H9 (cell line): ENCODE measurements at regions not wholly inside any gene's neighbourhood (a gene's known extent, or its start where the extent isn't known, plus 50 kb on each side); places are given as distances from the start of the nearest gene placed in this dataset.

Experiments
- DNase-seq: peaks from one replicate; pipeline ENCODE4 v3.0.0-alpha.2; 2017
- H2AFZ ChIP-seq: one replicate; pipeline ENCODE4 v1.6.1; 2013; ENCODE audit warnings: mild to moderate bottlenecking, low read length, control low read depth, moderate library complexity
- H2AK5ac ChIP-seq: 2 replicates; pipeline ENCODE4 v1.6.1; 2013; ENCODE audit warnings: low read length, control low read depth, mixed read lengths; ENCODE audit not compliant: insufficient read length
- H2BK120ac ChIP-seq: one replicate; pipeline ENCODE4 v1.6.1; 2013; ENCODE audit warnings: low read depth, mild to moderate bottlenecking, low read length, control low read depth, inconsistent platforms; ENCODE audit not compliant: poor library complexity, severe bottlenecking
- H2BK12ac ChIP-seq: 2 replicates; pipeline ENCODE4 v1.6.1; 2013; ENCODE audit warnings: low read length, control low read depth, mixed read lengths, low read depth; ENCODE audit not compliant: insufficient read length
- H2BK15ac ChIP-seq: 2 replicates; pipeline ENCODE4 v1.6.1; 2013; ENCODE audit warnings: low read depth, low read length, control low read depth
- H2BK20ac ChIP-seq: one replicate; pipeline ENCODE4 v1.6.1; 2013; ENCODE audit warnings: low read depth, mild to moderate bottlenecking, low read length, control low read depth, inconsistent platforms; ENCODE audit not compliant: poor library complexity, severe bottlenecking
- H2BK5ac ChIP-seq: 2 replicates; pipeline ENCODE4 v1.6.1; 2013; ENCODE audit warnings: low read length, control low read depth, mixed read lengths; ENCODE audit not compliant: insufficient read length
- H3K14ac ChIP-seq: 2 replicates; pipeline ENCODE4 v1.6.1; 2013; ENCODE audit warnings: low read length, control low read depth; ENCODE audit not compliant: insufficient read depth
- H3K18ac ChIP-seq: 2 replicates; pipeline ENCODE4 v1.6.1; 2013; ENCODE audit warnings: low read depth, mild to moderate bottlenecking, mixed read lengths, low read length, control low read depth; ENCODE audit not compliant: insufficient read length
- H3K23ac ChIP-seq: 2 replicates; pipeline ENCODE4 v1.6.1; 2013; ENCODE audit warnings: low read length, control low read depth, mixed read lengths, low read depth; ENCODE audit not compliant: insufficient read length
- H3K23me2 ChIP-seq: 2 replicates; pipeline ENCODE4 v1.6.1; 2013; ENCODE audit warnings: low read depth, mild to moderate bottlenecking, mixed read lengths, low read length, control low read depth; ENCODE audit not compliant: insufficient read length, poor library complexity, severe bottlenecking
- H3K27ac ChIP-seq: 2 replicates; pipeline ENCODE4 v1.5.1; 2013; ENCODE audit warnings: low read length, control low read depth, mixed read lengths, low read depth; ENCODE audit not compliant: insufficient read length
- H3K27me3 ChIP-seq: 2 replicates; pipeline ENCODE4 v1.6.1; 2013; ENCODE audit warnings: low read length, control low read depth, inconsistent platforms; ENCODE audit not compliant: insufficient read depth
- H3K4ac ChIP-seq: 2 replicates; pipeline ENCODE4 v1.6.1; 2013; ENCODE audit warnings: low read depth, mild to moderate bottlenecking, control low read depth, inconsistent platforms, low read length, moderate library complexity
- H3K4me1 ChIP-seq: 2 replicates; pipeline ENCODE4 v1.6.1; 2013; ENCODE audit warnings: low read length, control low read depth, inconsistent platforms; ENCODE audit not compliant: insufficient read depth
- H3K4me2 ChIP-seq: 2 replicates; pipeline ENCODE4 v1.6.1; 2013; ENCODE audit warnings: low read length, control low read depth, mixed read lengths; ENCODE audit not compliant: insufficient read length, insufficient read depth
- H3K56ac ChIP-seq: 2 replicates; pipeline ENCODE4 v1.6.1; 2013; ENCODE audit warnings: low read depth, mild to moderate bottlenecking, mixed read lengths, low read length, control low read depth; ENCODE audit not compliant: insufficient read length
- H3K79me1 ChIP-seq: 2 replicates; pipeline ENCODE4 v1.6.1; 2013; ENCODE audit warnings: low read depth, mild to moderate bottlenecking, moderate library complexity, low read length, control low read depth, inconsistent platforms; ENCODE audit not compliant: insufficient read depth, poor library complexity, severe bottlenecking
- H3K79me2 ChIP-seq: 2 replicates; pipeline ENCODE4 v1.6.1; 2013; ENCODE audit warnings: low read length, control low read depth, inconsistent platforms; ENCODE audit not compliant: insufficient read depth
- H3K9ac ChIP-seq: 2 replicates; pipeline ENCODE4 v1.6.1; 2013; ENCODE audit warnings: low read length, control low read depth, mixed read lengths; ENCODE audit not compliant: insufficient read length; ENCODE audit errors: extremely low read depth
- H3K9me3 ChIP-seq: one replicate; pipeline ENCODE4 v1.6.1; 2013; ENCODE audit warnings: low read depth, low read length, inconsistent platforms; ENCODE audit not compliant: control insufficient read depth
- H3T11ph ChIP-seq: one replicate; pipeline ENCODE4 v1.6.1; 2013; ENCODE audit warnings: mild to moderate bottlenecking, low read length, control low read depth, inconsistent platforms
- H4K20me1 ChIP-seq: one replicate; pipeline ENCODE4 v1.6.1; 2013; ENCODE audit not compliant: control insufficient read depth, insufficient read length, insufficient read depth
- H4K5ac ChIP-seq: 2 replicates; pipeline ENCODE4 v1.6.1; 2013; ENCODE audit warnings: low read depth, mild to moderate bottlenecking, mixed read lengths, low read length, control low read depth; ENCODE audit not compliant: insufficient read length
- H4K8ac ChIP-seq: replicated peaks from 2 replicates; pipeline ENCODE4 v1.6.1; 2013; ENCODE audit warnings: low read length, control low read depth, mixed read lengths, low read depth; ENCODE audit not compliant: insufficient read length
- H4K91ac ChIP-seq: 2 replicates; pipeline ENCODE4 v1.6.1; 2013; ENCODE audit warnings: low read depth, mild to moderate bottlenecking, moderate library complexity, mixed read lengths, low read length, control low read depth; ENCODE audit not compliant: insufficient read length
- H3K27ac Mint-ChIP-seq, 3 experiments: 2 replicates in 2 of 3; 3 replicates in 1 of 3; pipeline ENCODE4 v1.8.0; 2020 to 2021; ENCODE audit warnings: mixed read lengths in 3 of 3, mild to moderate bottlenecking in 1 of 3, moderate library complexity in 1 of 3
- H3K27me3 Mint-ChIP-seq: 2 replicates; pipeline ENCODE4 v1.8.0; 2021; ENCODE audit warnings: low read depth, mild to moderate bottlenecking, moderate library complexity, mixed read lengths
- H3K36me3 Mint-ChIP-seq, 3 experiments: 2 replicates in 2 of 3; 3 replicates in 1 of 3; pipeline ENCODE4 v1.8.0; 2020 to 2021; ENCODE audit warnings: low read depth in 3 of 3, mixed read lengths in 3 of 3; ENCODE audit not compliant: insufficient read depth in 1 of 3
- H3K4me1 Mint-ChIP-seq, 2 experiments: 2 replicates each; pipeline ENCODE4 v1.8.0; 2020; ENCODE audit warnings: mixed read lengths in 2 of 2
- H3K4me3 Mint-ChIP-seq, 2 experiments: 2 replicates in 1 of 2; 3 replicates in 1 of 2; pipeline ENCODE4 v1.8.0; 2020 to 2021; ENCODE audit warnings: mild to moderate bottlenecking in 2 of 2, mixed read lengths in 2 of 2, moderate library complexity in 1 of 2
- H3K9me3 Mint-ChIP-seq, 2 experiments: 2 replicates in 1 of 2; 3 replicates in 1 of 2; pipeline ENCODE4 v1.8.0; 2020; ENCODE audit warnings: mild to moderate bottlenecking in 2 of 2, mixed read lengths in 2 of 2, moderate library complexity in 1 of 2
- WGBS: extraction: QIAGEN DNeasy Blood & Tissue Kit; methylation state at CpG from one replicate; pipeline ENCODE4 v1.1.7; 2013; ENCODE audit warnings: missing lambda C conversion rate, low lambda C conversion rate, mixed read lengths; ENCODE audit not compliant: insufficient read length; ENCODE audit errors: extremely low coverage; 5-methylcytosine and 5-hydroxymethylcytosine counted together
- TF ChIP-seq, protein P1 (sequence below): fragments of 200-600 bp; sonication (generic); conservative IDR thresholded peaks from 3 replicates; pipeline ENCODE4 v1.8.0; 2021; ENCODE audit warnings: antibody characterized with exemption, mild to moderate bottlenecking

DNA sequence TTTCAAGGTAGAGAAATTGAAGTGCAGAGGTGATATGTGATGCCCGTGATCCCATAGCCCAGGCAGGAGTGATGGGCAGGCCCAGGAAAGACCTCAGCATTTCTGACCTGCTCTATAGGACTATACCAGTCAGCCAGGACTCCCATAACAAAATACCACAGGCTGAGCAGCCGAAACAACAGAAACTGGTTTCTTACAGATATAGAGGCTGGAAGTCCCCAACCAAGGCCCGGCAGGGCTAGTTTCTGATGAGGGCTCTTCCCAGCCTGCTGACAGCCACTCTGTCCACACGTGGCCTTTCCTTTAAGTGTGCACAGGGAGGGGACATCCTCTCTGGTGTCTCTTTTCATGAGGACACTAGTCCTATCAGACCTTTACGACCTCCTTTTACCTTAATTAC is 104.2 kb upstream of the AGAP1 start:
- H3K36me3 Mint-ChIP-seq = no peaks in the 10 kb centered on the region; a peak in 1 of 7 replicates

More for the DNA sequence above, 104.2 kb upstream of the AGAP1 start:
- Mint-ChIP-seq H3K4me3 (no peak overlapping the region), H3K9me3 (peaks cover 0 to 2% of the 10 kb centered on the region in 2 experiments; a peak in 1 of 5 replicates), H3K27ac (no peak overlapping the region), H3K4me1 (peaks cover 6 to 8% of the 10 kb centered on the region in 2 experiments), H3K27me3 (peaks cover 17% of the 10 kb centered on the region)
- H4K8ac ChIP-seq = no peak overlapping the region
- H3K56ac ChIP-seq = no peak overlapping the region
- TF ChIP-seq, protein P1, sequence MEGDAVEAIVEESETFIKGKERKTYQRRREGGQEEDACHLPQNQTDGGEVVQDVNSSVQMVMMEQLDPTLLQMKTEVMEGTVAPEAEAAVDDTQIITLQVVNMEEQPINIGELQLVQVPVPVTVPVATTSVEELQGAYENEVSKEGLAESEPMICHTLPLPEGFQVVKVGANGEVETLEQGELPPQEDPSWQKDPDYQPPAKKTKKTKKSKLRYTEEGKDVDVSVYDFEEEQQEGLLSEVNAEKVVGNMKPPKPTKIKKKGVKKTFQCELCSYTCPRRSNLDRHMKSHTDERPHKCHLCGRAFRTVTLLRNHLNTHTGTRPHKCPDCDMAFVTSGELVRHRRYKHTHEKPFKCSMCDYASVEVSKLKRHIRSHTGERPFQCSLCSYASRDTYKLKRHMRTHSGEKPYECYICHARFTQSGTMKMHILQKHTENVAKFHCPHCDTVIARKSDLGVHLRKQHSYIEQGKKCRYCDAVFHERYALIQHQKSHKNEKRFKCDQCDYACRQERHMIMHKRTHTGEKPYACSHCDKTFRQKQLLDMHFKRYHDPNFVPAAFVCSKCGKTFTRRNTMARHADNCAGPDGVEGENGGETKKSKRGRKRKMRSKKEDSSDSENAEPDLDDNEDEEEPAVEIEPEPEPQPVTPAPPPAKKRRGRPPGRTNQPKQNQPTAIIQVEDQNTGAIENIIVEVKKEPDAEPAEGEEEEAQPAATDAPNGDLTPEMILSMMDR = no peak
- no peak overlapping the region for H2AFZ ChIP-seq
- no peak overlapping the region for H3K27ac ChIP-seq
- no peaks in the 10 kb centered on the region for H3K79me2 ChIP-seq
- H2BK5ac ChIP-seq = no peak overlapping the region
- H4K5ac ChIP-seq = no peak overlapping the region
- no CpG with 5 or more reads among the region's 5 CpGs for WGBS
- H4K91ac ChIP-seq = no peak overlapping the region
- no peak overlapping the region for H3K9ac ChIP-seq
- H4K20me1 ChIP-seq = no peaks in the 10 kb centered on the region
- no peaks in the 10 kb centered on the region for H3K9me3 ChIP-seq
- H2BK120ac ChIP-seq = no peak overlapping the region
- peaks cover 6% of the 10 kb centered on the region; the same call in 1 of the 2 replicates for H3K4me1 ChIP-seq
- no peak overlapping the region for H3T11ph ChIP-seq
- no peaks in the 10 kb centered on the region for H3K79me1 ChIP-seq
- no peak overlapping the region for H3K4me2 ChIP-seq
- no peak overlapping the region for H2BK12ac ChIP-seq
- no peak overlapping the region for H3K14ac ChIP-seq
- H2BK20ac ChIP-seq = no peak overlapping the region
- H3K27me3 ChIP-seq = no peaks in the 10 kb centered on the region
- H3K23me2 ChIP-seq = no peaks in the 10 kb centered on the region
- H2BK15ac ChIP-seq = no peak overlapping the region
- no peak for DNase-seq
- H3K18ac ChIP-seq = no peak overlapping the region
- no peak overlapping the region for H2AK5ac ChIP-seq
- H3K23ac ChIP-seq = no peak overlapping the region
- H3K4ac ChIP-seq = no peak overlapping the region
